ENCODE measurements at regions not wholly inside any gene's neighbourhood (a gene's known extent, or its start where the extent isn't known, plus 50 kb on each side); places are given as distances from the start of the nearest gene placed in this dataset.
A peak's percentile ranks its signal among the peaks of the same experiment; 100 is the strongest.

DNA sequence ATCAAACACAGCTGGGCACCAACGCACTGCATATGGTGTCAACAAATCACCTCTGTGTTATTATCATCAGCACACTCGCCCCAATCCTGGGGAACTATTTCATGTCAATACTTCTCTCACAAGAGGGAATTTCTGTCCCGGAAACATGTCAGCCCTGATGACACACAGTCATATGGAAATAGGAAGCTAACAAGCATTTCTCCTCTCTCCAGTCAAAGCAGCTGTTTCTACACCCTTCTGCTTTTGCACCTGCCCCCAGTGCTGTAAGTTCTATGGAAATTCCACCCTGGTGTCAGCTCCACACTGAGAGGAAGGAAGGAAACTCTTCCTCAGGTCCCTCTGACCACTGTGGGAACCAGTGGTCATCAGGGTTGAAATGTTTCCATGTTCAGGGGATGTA, 447.6 kb upstream of the ID2 start:
- peak in 1 of 2 donors; percentile 40 for DNase-seq
- Histone ChIP-seq H3K9ac (ENCODE audit: low read length) (no peak overlapping the region), H4K12ac (ENCODE audit: low read depth, low read length) (no peak overlapping the region), H3K79me1 (ENCODE audit: low read length) (no peaks in the 10 kb centered on the region), H3K36me3 (ENCODE audit: control insufficient read depth in 1 of 2, insufficient read depth in 2 of 2, low read length in 2 of 2) (no peaks in the 10 kb centered on the region), H3K27ac (ENCODE audit: low read depth, low read length) (no peak overlapping the region), H2AK5ac (ENCODE audit: low read length) (no peak overlapping the region), H3K23ac (ENCODE audit: low read length) (no peak overlapping the region), H4K8ac (ENCODE audit: low read depth, low read length) (no peak overlapping the region), H2BK12ac (ENCODE audit: low read length) (no peak overlapping the region), H3K4me3 (ENCODE audit: low read depth, low read length) (no peak overlapping the region), H3K4me2 (ENCODE audit: low read length) (no peak overlapping the region), H3K9me3 (ENCODE audit: insufficient read depth, low read depth, low read length) (no peaks in the 10 kb centered on the region), H3K14ac (ENCODE audit: low read length) (no peak overlapping the region), H2BK120ac (ENCODE audit: insufficient read depth, low read length, poor library complexity) (no peak overlapping the region), H3K4me1 (ENCODE audit: control insufficient read depth in 1 of 2, insufficient read depth in 2 of 2, low read length in 2 of 2) (peaks cover 0 to 3% of the 10 kb centered on the region in 2 experiments), H3K79me2 (ENCODE audit: control insufficient read depth, insufficient read depth, low read length, poor library complexity) (no peaks in the 10 kb centered on the region), H2BK5ac (ENCODE audit: low read depth, low read length, poor library complexity) (no peak overlapping the region), H3K18ac (ENCODE audit: low read length) (no peak overlapping the region), H3K27me3 (ENCODE audit: insufficient read depth, low read length) (no peaks in the 10 kb centered on the region), H3K4ac (ENCODE audit: low read depth, low read length) (no peak overlapping the region), H4K91ac (ENCODE audit: low read depth, low read length) (no peak overlapping the region), H2AFZ (ENCODE audit: insufficient read depth, low read length, poor library complexity) (no peak overlapping the region)
- WGBS (ENCODE audit: extremely low coverage, insufficient coverage, insufficient read length) = no CpG with 5 or more reads among the region's 3 CpGs

DNA sequence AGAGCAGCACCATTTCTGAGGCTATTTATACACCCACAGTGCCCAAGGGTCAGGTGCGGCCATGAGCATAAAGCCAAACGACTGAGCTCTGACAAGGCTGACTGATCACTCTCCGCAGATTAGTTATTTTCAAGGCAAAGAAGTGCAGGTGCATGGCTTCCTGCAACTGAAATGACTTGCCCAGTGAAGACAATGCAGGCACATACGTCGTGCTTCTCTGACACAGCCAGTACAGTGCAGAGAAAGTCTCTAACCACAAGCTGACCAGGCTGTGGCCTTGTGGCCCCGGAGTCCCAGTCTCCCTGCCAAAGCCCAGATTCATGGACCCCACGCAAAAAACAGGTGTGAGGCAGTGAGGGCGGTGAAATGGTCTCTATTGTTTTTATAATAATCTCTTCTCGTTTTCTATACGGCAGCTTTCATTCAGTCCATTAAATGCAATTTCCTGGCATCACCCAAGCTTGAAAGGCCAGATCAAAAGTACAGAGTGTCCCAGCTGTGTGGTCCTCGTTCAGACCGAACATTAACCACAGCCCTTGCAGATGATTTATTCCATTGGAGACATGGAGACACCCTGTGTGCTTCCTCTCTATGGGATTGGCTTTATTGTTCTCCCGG, 447.0 kb upstream of the ID2 start:
- Histone ChIP-seq H3K23ac (ENCODE audit: low read length) (no peak overlapping the region), H3K79me1 (ENCODE audit: low read length) (no peaks in the 10 kb centered on the region), H3K4ac (ENCODE audit: low read depth, low read length) (no peak overlapping the region)

DNA sequence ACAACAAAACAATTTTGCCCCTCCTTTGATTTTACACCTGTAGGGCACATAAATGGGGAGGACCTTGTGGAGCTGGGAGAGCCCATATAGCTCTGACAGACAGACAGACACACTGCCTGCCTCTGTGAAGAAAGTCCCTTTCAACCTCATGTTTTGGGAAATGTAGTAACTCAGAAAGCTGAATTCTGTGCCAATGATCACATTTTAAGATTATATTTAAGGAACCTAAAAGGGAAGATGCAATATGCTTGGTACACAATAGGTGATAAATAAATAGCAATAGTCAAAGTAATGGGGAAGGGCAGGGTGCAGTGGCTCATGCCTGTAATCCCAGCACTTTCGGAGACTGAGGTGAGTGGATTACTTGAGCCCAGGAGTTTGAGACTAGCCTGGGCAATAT, 446.4 kb upstream of the ID2 start:
- no peak overlapping the region for H2AK5ac ChIP-seq (ENCODE audit: low read length)
- H3K23ac ChIP-seq (ENCODE audit: low read length) = no peak overlapping the region
- H2BK12ac ChIP-seq (ENCODE audit: low read length) = no peak overlapping the region
- no peaks in the 10 kb centered on the region for H3K36me3 ChIP-seq (ENCODE audit: control insufficient read depth in 1 of 2, insufficient read depth in 2 of 2, low read length in 2 of 2)
- no peaks in the 10 kb centered on the region for H3K4me1 ChIP-seq (ENCODE audit: control insufficient read depth in 1 of 2, insufficient read depth in 2 of 2, low read length in 2 of 2)
- H3K4me3 ChIP-seq (ENCODE audit: low read depth, low read length) = no peak overlapping the region
- no peak overlapping the region for H2BK5ac ChIP-seq (ENCODE audit: low read depth, low read length, poor library complexity)
- H2AFZ ChIP-seq (ENCODE audit: insufficient read depth, low read length, poor library complexity) = no peak overlapping the region
- no peaks in the 10 kb centered on the region for H3K79me2 ChIP-seq (ENCODE audit: control insufficient read depth, insufficient read depth, low read length, poor library complexity)
- H3K4me2 ChIP-seq (ENCODE audit: low read length) = no peak overlapping the region
- H3K9ac ChIP-seq (ENCODE audit: low read length) = no peak overlapping the region
- no CpG with 5 or more reads among the region's 1 CpG for WGBS (ENCODE audit: extremely low coverage, insufficient coverage, insufficient read length)
- no peak overlapping the region for H3K27ac ChIP-seq (ENCODE audit: low read depth, low read length)
- H3K18ac ChIP-seq (ENCODE audit: low read length) = no peak overlapping the region
- H4K12ac ChIP-seq (ENCODE audit: low read depth, low read length) = no peak overlapping the region
- no peak overlapping the region for H3K4ac ChIP-seq (ENCODE audit: low read depth, low read length)
- DNase-seq = no peak
- H2BK120ac ChIP-seq (ENCODE audit: insufficient read depth, low read length, poor library complexity) = no peak overlapping the region
- no peak overlapping the region for H4K91ac ChIP-seq (ENCODE audit: low read depth, low read length)
- H3K27me3 ChIP-seq (ENCODE audit: insufficient read depth, low read length) = no peaks in the 10 kb centered on the region
- no peak overlapping the region for H4K8ac ChIP-seq (ENCODE audit: low read depth, low read length)
- no peaks in the 10 kb centered on the region for H3K9me3 ChIP-seq (ENCODE audit: insufficient read depth, low read depth, low read length)
- H3K14ac ChIP-seq (ENCODE audit: low read length) = no peak overlapping the region
- H3K79me1 ChIP-seq (ENCODE audit: low read length) = no peaks in the 10 kb centered on the region

More for the DNA sequence above, 447.0 kb upstream of the ID2 start:
- Histone ChIP-seq H3K27me3 (ENCODE audit: insufficient read depth, low read length) (no peaks in the 10 kb centered on the region), H3K4me3 (ENCODE audit: low read depth, low read length) (no peak overlapping the region), H4K91ac (ENCODE audit: low read depth, low read length) (no peak overlapping the region), H2AFZ (ENCODE audit: insufficient read depth, low read length, poor library complexity) (no peak overlapping the region), H3K79me2 (ENCODE audit: control insufficient read depth, insufficient read depth, low read length, poor library complexity) (no peaks in the 10 kb centered on the region), H3K4me1 (ENCODE audit: control insufficient read depth in 1 of 2, insufficient read depth in 2 of 2, low read length in 2 of 2) (no peaks in the 10 kb centered on the region), H2BK120ac (ENCODE audit: insufficient read depth, low read length, poor library complexity) (no peak overlapping the region), H3K9ac (ENCODE audit: low read length) (no peak overlapping the region), H2BK5ac (ENCODE audit: low read depth, low read length, poor library complexity) (no peak overlapping the region), H3K9me3 (ENCODE audit: insufficient read depth, low read depth, low read length) (no peaks in the 10 kb centered on the region), H3K27ac (ENCODE audit: low read depth, low read length) (no peak overlapping the region), H3K18ac (ENCODE audit: low read length) (no peak overlapping the region), H4K12ac (ENCODE audit: low read depth, low read length) (no peak overlapping the region), H2BK12ac (ENCODE audit: low read length) (no peak overlapping the region), H3K14ac (ENCODE audit: low read length) (no peak overlapping the region), H2AK5ac (ENCODE audit: low read length) (no peak overlapping the region), H4K8ac (ENCODE audit: low read depth, low read length) (no peak overlapping the region), H3K4me2 (ENCODE audit: low read length) (no peak overlapping the region), H3K36me3 (ENCODE audit: control insufficient read depth in 1 of 2, insufficient read depth in 2 of 2, low read length in 2 of 2) (no peaks in the 10 kb centered on the region)
- WGBS (ENCODE audit: extremely low coverage, insufficient coverage, insufficient read length) = no CpG with 5 or more reads among the region's 13 CpGs
- DNase-seq = no peak

DNA sequence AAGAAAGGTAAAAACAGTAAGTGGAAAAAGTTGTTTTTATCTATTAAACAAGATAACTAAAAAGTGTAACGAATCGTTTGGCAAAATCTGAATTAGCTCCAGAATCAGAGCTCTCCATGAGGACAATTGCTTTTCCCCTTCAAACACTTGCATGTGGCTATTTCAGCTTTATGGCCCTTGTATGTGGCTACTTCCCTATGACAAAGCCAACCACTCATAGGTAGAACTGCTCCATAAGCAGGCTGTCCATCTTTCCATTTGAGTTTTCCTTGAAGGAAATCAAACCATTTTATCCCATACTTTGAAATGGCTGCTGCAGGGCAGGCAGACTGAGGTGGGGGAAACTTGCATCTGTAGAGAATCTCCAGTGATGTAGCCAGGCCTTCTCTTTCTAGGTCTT, 445.5 kb upstream of the ID2 start:
- WGBS (ENCODE audit: extremely low coverage, insufficient coverage, insufficient read length) = no CpG with 5 or more reads among the region's 2 CpGs
- H3K27me3 ChIP-seq (ENCODE audit: insufficient read depth, low read length) = no peaks in the 10 kb centered on the region
- no peak overlapping the region for H3K4me2 ChIP-seq (ENCODE audit: low read length)

More for the DNA sequence above, 445.5 kb upstream of the ID2 start:
- H3K4me1 ChIP-seq (ENCODE audit: control insufficient read depth in 1 of 2, insufficient read depth in 2 of 2, low read length in 2 of 2) = no peaks in the 10 kb centered on the region
- H3K14ac ChIP-seq (ENCODE audit: low read length) = no peak overlapping the region
- H3K18ac ChIP-seq (ENCODE audit: low read length) = no peak overlapping the region
- no peaks in the 10 kb centered on the region for H3K36me3 ChIP-seq (ENCODE audit: control insufficient read depth in 1 of 2, insufficient read depth in 2 of 2, low read length in 2 of 2)
- no peak overlapping the region for H2BK5ac ChIP-seq (ENCODE audit: low read depth, low read length, poor library complexity)
- H3K9me3 ChIP-seq (ENCODE audit: insufficient read depth, low read depth, low read length) = peaks cover 2% of the 10 kb centered on the region
- H2BK120ac ChIP-seq (ENCODE audit: insufficient read depth, low read length, poor library complexity) = no peak overlapping the region
- H3K79me2 ChIP-seq (ENCODE audit: control insufficient read depth, insufficient read depth, low read length, poor library complexity) = no peaks in the 10 kb centered on the region
- no peak overlapping the region for H2BK12ac ChIP-seq (ENCODE audit: low read length)
- H2AFZ ChIP-seq (ENCODE audit: insufficient read depth, low read length, poor library complexity) = no peak overlapping the region
- H3K27ac ChIP-seq (ENCODE audit: low read depth, low read length) = no peak overlapping the region
- H4K8ac ChIP-seq (ENCODE audit: low read depth, low read length) = no peak overlapping the region
- no peak overlapping the region for H3K23ac ChIP-seq (ENCODE audit: low read length)
- H3K4ac ChIP-seq (ENCODE audit: low read depth, low read length) = no peak overlapping the region
- H2AK5ac ChIP-seq (ENCODE audit: low read length) = no peak overlapping the region
- H3K4me3 ChIP-seq (ENCODE audit: low read depth, low read length) = no peak overlapping the region
- DNase-seq = no peak
- no peak overlapping the region for H4K12ac ChIP-seq (ENCODE audit: low read depth, low read length)
- H3K9ac ChIP-seq (ENCODE audit: low read length) = no peak overlapping the region
- H3K79me1 ChIP-seq (ENCODE audit: low read length) = no peaks in the 10 kb centered on the region
- no peak overlapping the region for H4K91ac ChIP-seq (ENCODE audit: low read depth, low read length)

Data from trophoblast cell (in vitro differentiated cells and primary cell).